HFF-Myc (cell line): ENCODE measurements at regions not wholly inside any gene's neighbourhood (a gene's known extent, or its start where the extent isn't known, plus 50 kb on each side); places are given as distances from the start of the nearest gene placed in this dataset.

ENCODE experiments used
- DNase-seq: peaks from one replicate; pipeline ENCODE4 v3.0.0-alpha.2; 2011; ENCODE audit warnings: low read depth; ENCODE audit errors: extremely low read depth
- H3K4me3 ChIP-seq: replicated peaks from 2 replicates; pipeline ENCODE4 v1.5.1; 2011; ENCODE audit warnings: low read depth, mild to moderate bottlenecking, control low read depth, low read length
- CTCF ChIP-seq: IDR thresholded peaks from 2 replicates; pipeline ENCODE4 v1.5.1; 2012; ENCODE audit warnings: mild to moderate bottlenecking, low read depth, low read length, control low read depth; ENCODE audit errors: missing control alignments

DNA sequence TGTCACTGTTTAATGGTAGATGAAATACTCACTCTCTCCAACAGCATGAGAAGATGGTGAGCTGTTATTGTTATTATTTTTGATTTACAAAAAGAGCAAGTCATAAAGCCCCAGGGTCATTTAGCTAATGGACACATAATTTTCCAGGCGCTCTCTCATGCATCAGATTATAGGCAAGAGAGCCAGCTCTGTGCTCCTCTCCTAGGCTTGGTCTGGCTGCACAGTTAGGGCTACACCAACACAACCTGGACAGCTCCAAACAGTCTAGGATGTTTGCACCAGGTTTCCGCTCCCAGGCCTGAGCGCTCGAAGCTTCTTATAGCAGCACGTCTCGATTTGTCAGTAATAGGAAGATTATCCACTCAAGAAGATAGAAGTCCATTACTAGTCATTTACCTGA lies 123.7 kb downstream of the FAM43A start:
- DNase-seq, result no peak
- TF ChIP-seq CTCF, result no peak
- H3K4me3 ChIP-seq, result no peak overlapping the region

- no peak for DNase-seq
- no peak for TF ChIP-seq CTCF
- H3K4me3 ChIP-seq, result no peak overlapping the region
Measured at GRCh38 chr3:194810076-194810475, 124.4 kb downstream of the FAM43A start.

GRCh38 chr3:194811118-194811517 lies 125.4 kb downstream of the FAM43A start:
- no peak overlapping the region for H3K4me3 ChIP-seq
- no peak for DNase-seq
- no peak for TF ChIP-seq CTCF

DNA sequence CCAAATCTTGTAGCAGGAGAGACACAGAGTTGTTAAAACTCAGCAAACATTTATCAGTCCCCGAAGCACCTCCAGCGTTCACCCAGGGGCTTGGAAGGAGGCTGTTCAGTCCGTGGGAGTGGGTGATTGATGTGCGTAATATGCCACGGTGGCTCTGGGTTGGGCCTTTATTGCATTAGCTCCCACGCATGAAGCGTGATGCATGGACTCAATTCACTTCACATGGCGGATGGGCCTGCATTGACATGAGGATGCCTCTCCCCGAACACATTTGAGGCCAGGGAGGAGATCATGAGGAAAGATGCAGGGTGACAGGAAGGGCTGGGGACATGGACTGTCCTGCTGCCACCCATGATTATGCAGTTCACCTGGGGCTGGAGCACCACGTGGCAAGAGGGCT lies 126.5 kb downstream of the FAM43A start:
- no peak for DNase-seq
- TF ChIP-seq CTCF, result no peak
- H3K4me3 ChIP-seq, result no peak overlapping the region

DNA sequence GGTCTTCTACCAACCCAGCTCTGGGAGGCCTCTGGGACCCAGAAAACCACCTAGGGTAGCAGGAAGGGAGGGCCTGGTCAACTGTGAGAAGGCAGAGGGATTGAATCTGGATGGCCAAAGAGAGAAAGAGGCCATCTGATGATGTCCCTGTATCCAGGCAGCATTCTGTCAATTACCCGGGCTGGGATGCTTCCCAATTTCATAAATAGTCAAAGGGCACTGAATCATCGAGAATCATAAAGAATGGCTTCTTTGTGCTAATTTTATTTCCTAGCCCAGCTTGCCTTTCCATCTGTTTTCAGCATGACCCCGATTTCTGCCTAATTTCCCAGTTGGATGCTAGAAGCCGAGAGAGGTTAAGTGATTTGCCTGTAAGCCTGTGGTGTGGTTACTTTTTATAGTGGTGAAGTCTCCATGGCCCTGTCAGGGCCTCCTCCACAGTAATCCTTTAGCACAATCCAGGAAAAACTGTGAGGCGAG lies 129.2 kb downstream of the FAM43A start:
- no peak overlapping the region for H3K4me3 ChIP-seq
- no peak for DNase-seq
- no peak for TF ChIP-seq CTCF

DNA sequence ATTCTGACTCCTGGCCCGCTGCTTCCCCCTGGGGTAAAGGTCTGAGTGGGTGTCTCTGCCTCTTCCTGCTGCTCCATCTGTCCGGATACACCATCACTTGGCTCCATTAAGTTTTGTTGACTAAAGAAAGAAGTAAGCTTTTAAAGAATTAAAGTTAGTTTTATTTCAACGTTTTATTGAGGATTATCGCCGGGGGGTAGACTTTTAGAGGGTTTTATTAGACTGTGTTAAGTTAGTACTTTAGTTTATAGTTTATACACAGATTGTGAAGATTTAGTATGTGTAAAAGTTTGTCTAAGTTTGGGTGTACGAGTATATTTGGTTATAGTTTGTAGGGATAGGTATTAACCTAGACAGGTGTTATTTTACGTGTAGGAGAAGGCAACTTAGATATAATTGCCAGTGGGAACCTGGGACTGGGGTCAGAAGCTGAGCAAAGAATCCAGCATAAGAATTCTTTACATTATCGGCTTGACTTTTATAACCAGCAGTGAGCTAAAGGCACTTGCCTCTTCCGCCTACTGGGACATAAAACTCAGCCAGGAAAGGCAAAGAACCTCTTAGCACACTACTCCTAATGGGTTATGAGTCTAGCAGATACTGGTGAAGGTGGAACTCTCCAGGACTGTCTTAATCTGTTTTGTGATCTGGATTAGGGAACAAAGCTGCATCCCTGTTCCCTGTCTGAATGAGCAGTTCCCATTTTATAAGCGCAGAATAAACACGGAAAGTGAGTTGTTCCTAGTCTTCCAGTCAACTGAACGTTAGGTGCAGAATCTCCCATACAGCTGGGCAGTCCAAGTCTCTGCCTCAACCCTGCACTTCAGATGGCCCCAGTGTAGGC lies 131.3 kb downstream of the FAM43A start:
- no peak for TF ChIP-seq CTCF
- DNase-seq, result no peak
- H3K4me3 ChIP-seq, result no peak overlapping the region

- TF ChIP-seq CTCF, result no peak
- no peak for DNase-seq
- no peak overlapping the region for H3K4me3 ChIP-seq
Measured at GRCh38 chr3:194817592-194817930, 131.9 kb downstream of the FAM43A start.
